ENCODE measurements at regions not wholly inside any gene's neighbourhood (a gene's known extent, or its start where the extent isn't known, plus 50 kb on each side); places are given as distances from the start of the nearest gene placed in this dataset.

DNA sequence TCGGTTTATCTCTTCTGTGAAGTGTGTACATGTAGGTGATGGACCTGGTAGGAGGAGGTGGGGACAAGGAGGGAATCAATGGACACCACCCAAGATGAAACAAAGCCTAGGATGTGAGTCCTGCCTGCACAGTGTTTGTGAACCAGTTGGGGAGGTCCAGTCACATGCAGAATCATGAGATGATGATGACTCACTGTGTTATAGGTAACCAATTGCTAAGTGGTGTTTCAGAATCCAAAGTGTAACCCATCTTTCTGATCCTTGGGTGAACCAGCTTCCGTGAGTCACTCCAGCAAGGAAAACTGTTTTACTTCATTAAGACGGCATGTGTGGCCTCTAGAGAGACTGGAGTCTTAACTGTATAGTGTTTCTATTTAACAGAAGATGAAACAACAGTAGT, 57.9 kb upstream of the HPF1 start:
- TF ChIP-seq, protein P1, sequence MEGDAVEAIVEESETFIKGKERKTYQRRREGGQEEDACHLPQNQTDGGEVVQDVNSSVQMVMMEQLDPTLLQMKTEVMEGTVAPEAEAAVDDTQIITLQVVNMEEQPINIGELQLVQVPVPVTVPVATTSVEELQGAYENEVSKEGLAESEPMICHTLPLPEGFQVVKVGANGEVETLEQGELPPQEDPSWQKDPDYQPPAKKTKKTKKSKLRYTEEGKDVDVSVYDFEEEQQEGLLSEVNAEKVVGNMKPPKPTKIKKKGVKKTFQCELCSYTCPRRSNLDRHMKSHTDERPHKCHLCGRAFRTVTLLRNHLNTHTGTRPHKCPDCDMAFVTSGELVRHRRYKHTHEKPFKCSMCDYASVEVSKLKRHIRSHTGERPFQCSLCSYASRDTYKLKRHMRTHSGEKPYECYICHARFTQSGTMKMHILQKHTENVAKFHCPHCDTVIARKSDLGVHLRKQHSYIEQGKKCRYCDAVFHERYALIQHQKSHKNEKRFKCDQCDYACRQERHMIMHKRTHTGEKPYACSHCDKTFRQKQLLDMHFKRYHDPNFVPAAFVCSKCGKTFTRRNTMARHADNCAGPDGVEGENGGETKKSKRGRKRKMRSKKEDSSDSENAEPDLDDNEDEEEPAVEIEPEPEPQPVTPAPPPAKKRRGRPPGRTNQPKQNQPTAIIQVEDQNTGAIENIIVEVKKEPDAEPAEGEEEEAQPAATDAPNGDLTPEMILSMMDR (IDR thresholded peaks at IDR 0.05): no peak
- TF ChIP-seq POLR2A (IDR thresholded peaks at IDR 0.05): no peak
